Kidney (tissue), 13 donors: ENCODE measurements at regions not wholly inside any gene's neighbourhood (a gene's known extent, or its start where the extent isn't known, plus 50 kb on each side); places are given as distances from the start of the nearest gene placed in this dataset.

Experiments used
- DNase-seq, 5 donors: peaks; one replicate each; pipeline ENCODE4 v3.0.0-alpha.2; 2013 to 2020
- FAIRE-seq: peaks from 2 replicates; lab custom pipeline; 2012; peaks lifted over from hg19 to GRCh38; lab: Jason Lieb, UNC
- H3K27ac ChIP-seq, 2 donors: one replicate each; pipeline ENCODE4 v1.7.0; 2013; ENCODE audit warnings: low read depth in 2 of 2, low read length in 2 of 2, inconsistent platforms in 1 of 2
- H3K27me3 ChIP-seq: one replicate; pipeline ENCODE4 v1.7.1; 2013; ENCODE audit warnings: low read length, inconsistent platforms; ENCODE audit not compliant: control insufficient read depth, insufficient read depth
- H3K36me3 ChIP-seq, 3 donors: one replicate each; pipeline versions ENCODE4 v1.7.0 to v1.7.1; 2013; ENCODE audit warnings: low read length in 3 of 3, control low read depth in 1 of 3, inconsistent platforms in 1 of 3; ENCODE audit not compliant: insufficient read depth in 3 of 3, control insufficient read depth in 2 of 3
- H3K4me1 ChIP-seq, 3 donors: one replicate each; pipeline versions ENCODE4 v1.7.0 to v1.7.1; 2013; ENCODE audit warnings: low read length in 3 of 3, inconsistent platforms in 1 of 3, low read depth in 1 of 3; ENCODE audit not compliant: control insufficient read depth in 2 of 3, insufficient read depth in 2 of 3
- H3K4me3 ChIP-seq, 3 donors: one replicate each; pipeline versions ENCODE4 v1.7.0 to v1.8.1; 2013; ENCODE audit warnings: low read length in 3 of 3, control low read depth in 1 of 3, inconsistent platforms in 1 of 3
- H3K9ac ChIP-seq, 3 donors: one replicate each; pipeline versions ENCODE4 v1.7.0 to v1.7.1; 2013; ENCODE audit warnings: low read length in 3 of 3, control low read depth in 1 of 3, inconsistent platforms in 1 of 3
- H3K9me3 ChIP-seq, 3 donors: one replicate each; pipeline versions ENCODE4 v1.7.0 to v1.7.1; 2013; ENCODE audit warnings: low read length in 3 of 3, control low read depth in 1 of 3, inconsistent platforms in 1 of 3; ENCODE audit not compliant: control insufficient read depth in 2 of 3, insufficient read depth in 1 of 3
- CTCF ChIP-seq: IDR thresholded peaks from 3 replicates; pipeline ENCODE4 v1.5.1; 2012; ENCODE audit warnings: mild to moderate bottlenecking, moderate library complexity, borderline replicate concordance; ENCODE audit not compliant: insufficient read depth; ENCODE audit errors: extremely low read depth
- intact Hi-C: fragments of 100-400 bp; cut with DNase I; formaldehyde crosslinking; loops from one replicate; pipeline ENCODE4 v1.11.1; 2022
- donor health status: control.
- donor health status: control.
- donor health status: control.
- donor health status: control.
- donor health status: control.
- donor health status: DM: yes; HTN: yes; CAD: no.
- donor health status: Normal renal cell carcinoma (clear cell type).

- no peaks in the 10 kb centered on the region for H3K36me3 ChIP-seq
- no peaks in the 10 kb centered on the region for H3K9me3 ChIP-seq
- intact Hi-C loops, result no loop called here
- no peak overlapping the region for H3K4me3 ChIP-seq
- TF ChIP-seq CTCF, result no peak
- DNase-seq, result no peak
- H3K4me1 ChIP-seq, result no peaks in the 10 kb centered on the region
- no peak overlapping the region for H3K9ac ChIP-seq
- H3K27me3 ChIP-seq, result no peaks in the 10 kb centered on the region
- FAIRE-seq, result no peak
- H3K27ac ChIP-seq, result no peak overlapping the region
Measured at GRCh38 chr5:164998142-164998541, 1492.7 kb downstream of the MAT2B start.

GRCh38 chr5:164998590-164998989 is 1493.2 kb downstream of the MAT2B start:
- no peak for FAIRE-seq
- H3K4me3 ChIP-seq, result no peak overlapping the region
- no peaks in the 10 kb centered on the region for H3K9me3 ChIP-seq
- intact Hi-C loops, result no loop called here
- DNase-seq, result no peak
- no peaks in the 10 kb centered on the region for H3K27me3 ChIP-seq
- H3K4me1 ChIP-seq, result no peaks in the 10 kb centered on the region
- H3K27ac ChIP-seq, result no peak overlapping the region
- no peaks in the 10 kb centered on the region for H3K36me3 ChIP-seq
- no peak for TF ChIP-seq CTCF
- no peak overlapping the region for H3K9ac ChIP-seq

- Histone ChIP-seq H3K36me3 (no peaks in the 10 kb centered on the region), H3K9me3 (no peaks in the 10 kb centered on the region), H3K27me3 (no peaks in the 10 kb centered on the region), H3K4me1 (no peaks in the 10 kb centered on the region), H3K27ac (no peak overlapping the region), H3K4me3 (no peak overlapping the region), H3K9ac (no peak overlapping the region)
- no peak for DNase-seq
- intact Hi-C loops, result no loop called here
- TF ChIP-seq CTCF, result no peak
- no peak for FAIRE-seq
Measured at GRCh38 chr5:165000479-165001190, 1495.2 kb downstream of the MAT2B start.

GRCh38 chr5:165003283-165003682 is 1497.9 kb downstream of the MAT2B start:
- FAIRE-seq (no peak), DNase-seq (no peak)
- TF ChIP-seq CTCF, result no peak
- H3K27me3 ChIP-seq, result no peaks in the 10 kb centered on the region
- no peaks in the 10 kb centered on the region for H3K9me3 ChIP-seq
- H3K36me3 ChIP-seq, result no peaks in the 10 kb centered on the region
- intact Hi-C loops, result no loop called here
- H3K4me1 ChIP-seq, result no peaks in the 10 kb centered on the region
- no peak overlapping the region for H3K27ac ChIP-seq
- no peak overlapping the region for H3K4me3 ChIP-seq
- no peak overlapping the region for H3K9ac ChIP-seq
